ENCODE measurements at regions not wholly inside any gene's neighbourhood (a gene's known extent, or its start where the extent isn't known, plus 50 kb on each side); places are given as distances from the start of the nearest gene placed in this dataset.

GRCh38 chr10:63723320-63723719, 202.1 kb downstream of the REEP3 start:
- DNase-seq (ENCODE audit: low read depth), result no peak
- no peak for TF ChIP-seq CTCF (IDR thresholded peaks at IDR 0.05; ENCODE audit: insufficient read depth, low read length, poor library complexity, severe bottlenecking)
- Histone ChIP-seq H3K27me3 (ENCODE audit: control insufficient read depth, insufficient read depth, low read length) (peaks cover 2% of the 10 kb centered on the region), H3K36me3 (ENCODE audit: control insufficient read depth, insufficient read depth, low read length) (no peaks in the 10 kb centered on the region), H3K4me3 (ENCODE audit: low read depth, low read length) (no peak overlapping the region)

- no peak for TF ChIP-seq CTCF (IDR thresholded peaks at IDR 0.05; ENCODE audit: insufficient read depth, low read length, poor library complexity, severe bottlenecking)
- Histone ChIP-seq H3K27me3 (ENCODE audit: control insufficient read depth, insufficient read depth, low read length) (peaks cover 2% of the 10 kb centered on the region), H3K4me3 (ENCODE audit: low read depth, low read length) (no peak overlapping the region), H3K36me3 (ENCODE audit: control insufficient read depth, insufficient read depth, low read length) (no peaks in the 10 kb centered on the region)
- no peak for DNase-seq (ENCODE audit: low read depth)
These were observed 202.5 kb downstream of the REEP3 start for GRCh38 chr10:63723741-63724140.

GRCh38 chr10:63724922-63725321, 203.7 kb downstream of the REEP3 start:
- Histone ChIP-seq H3K27me3 (ENCODE audit: control insufficient read depth, insufficient read depth, low read length) (peaks cover 2% of the 10 kb centered on the region), H3K4me3 (ENCODE audit: low read depth, low read length) (no peak overlapping the region), H3K36me3 (ENCODE audit: control insufficient read depth, insufficient read depth, low read length) (no peaks in the 10 kb centered on the region)
- DNase-seq (ENCODE audit: low read depth), result no peak
- TF ChIP-seq CTCF (IDR thresholded peaks at IDR 0.05; ENCODE audit: insufficient read depth, low read length, poor library complexity, severe bottlenecking), result no peak

- TF ChIP-seq CTCF (IDR thresholded peaks at IDR 0.05; ENCODE audit: insufficient read depth, low read length, poor library complexity, severe bottlenecking), result no peak
- peaks cover 2% of the 10 kb centered on the region for H3K27me3 ChIP-seq (ENCODE audit: control insufficient read depth, insufficient read depth, low read length)
- no peak overlapping the region for H3K4me3 ChIP-seq (ENCODE audit: low read depth, low read length)
- H3K36me3 ChIP-seq (ENCODE audit: control insufficient read depth, insufficient read depth, low read length), result no peaks in the 10 kb centered on the region
- no peak for DNase-seq (ENCODE audit: low read depth)
These were observed 205.7 kb downstream of the REEP3 start for GRCh38 chr10:63726867-63727266.

- DNase-seq (ENCODE audit: low read depth), result no peak
- H3K27me3 ChIP-seq (ENCODE audit: control insufficient read depth, insufficient read depth, low read length), result peaks cover 2% of the 10 kb centered on the region
- no peak overlapping the region for H3K4me3 ChIP-seq (ENCODE audit: low read depth, low read length)
- no peaks in the 10 kb centered on the region for H3K36me3 ChIP-seq (ENCODE audit: control insufficient read depth, insufficient read depth, low read length)
- TF ChIP-seq CTCF (IDR thresholded peaks at IDR 0.05; ENCODE audit: insufficient read depth, low read length, poor library complexity, severe bottlenecking), result no peak
These were observed 206.4 kb downstream of the REEP3 start for GRCh38 chr10:63727636-63728035.

GRCh38 chr10:63735305-63735704, 214.1 kb downstream of the REEP3 start:
- no peaks in the 10 kb centered on the region for H3K27me3 ChIP-seq (ENCODE audit: control insufficient read depth, insufficient read depth, low read length)
- TF ChIP-seq CTCF (IDR thresholded peaks at IDR 0.05; ENCODE audit: insufficient read depth, low read length, poor library complexity, severe bottlenecking), result no peak
- H3K4me3 ChIP-seq (ENCODE audit: low read depth, low read length), result no peak overlapping the region
- H3K36me3 ChIP-seq (ENCODE audit: control insufficient read depth, insufficient read depth, low read length), result no peaks in the 10 kb centered on the region
- DNase-seq (ENCODE audit: low read depth), result no peak

Measured in kidney epithelial cell (primary cell).